ENCODE measurements at regions not wholly inside any gene's neighbourhood (a gene's known extent, or its start where the extent isn't known, plus 50 kb on each side); places are given as distances from the start of the nearest gene placed in this dataset.
"Not testable (repeated sequence)": the region's sequence is repeated elsewhere in the genome, so short reads cannot be mapped to it uniquely, and the experiment has no call there.

GRCh38 chr1:88597973-88598372, 86.1 kb upstream of the PKN2 start:
- TF ChIP-seq, protein P1, sequence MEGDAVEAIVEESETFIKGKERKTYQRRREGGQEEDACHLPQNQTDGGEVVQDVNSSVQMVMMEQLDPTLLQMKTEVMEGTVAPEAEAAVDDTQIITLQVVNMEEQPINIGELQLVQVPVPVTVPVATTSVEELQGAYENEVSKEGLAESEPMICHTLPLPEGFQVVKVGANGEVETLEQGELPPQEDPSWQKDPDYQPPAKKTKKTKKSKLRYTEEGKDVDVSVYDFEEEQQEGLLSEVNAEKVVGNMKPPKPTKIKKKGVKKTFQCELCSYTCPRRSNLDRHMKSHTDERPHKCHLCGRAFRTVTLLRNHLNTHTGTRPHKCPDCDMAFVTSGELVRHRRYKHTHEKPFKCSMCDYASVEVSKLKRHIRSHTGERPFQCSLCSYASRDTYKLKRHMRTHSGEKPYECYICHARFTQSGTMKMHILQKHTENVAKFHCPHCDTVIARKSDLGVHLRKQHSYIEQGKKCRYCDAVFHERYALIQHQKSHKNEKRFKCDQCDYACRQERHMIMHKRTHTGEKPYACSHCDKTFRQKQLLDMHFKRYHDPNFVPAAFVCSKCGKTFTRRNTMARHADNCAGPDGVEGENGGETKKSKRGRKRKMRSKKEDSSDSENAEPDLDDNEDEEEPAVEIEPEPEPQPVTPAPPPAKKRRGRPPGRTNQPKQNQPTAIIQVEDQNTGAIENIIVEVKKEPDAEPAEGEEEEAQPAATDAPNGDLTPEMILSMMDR (conservative IDR thresholded peaks at IDR 0.05 in 1 of 2, IDR thresholded peaks at IDR 0.05 in 1 of 2; ENCODE audit: low read depth in 1 of 2, low read length in 2 of 2), result not testable (repeated sequence)
- TF ChIP-seq EZH2 (IDR thresholded peaks at IDR 0.05; ENCODE audit: low read length, missing control alignments), result not testable (repeated sequence)

All from fibroblast of lung (primary cell).